GM20000 (cell line): ENCODE measurements at regions not wholly inside any gene's neighbourhood (a gene's known extent, or its start where the extent isn't known, plus 50 kb on each side); places are given as distances from the start of the nearest gene placed in this dataset.

Source experiments
- DNase-seq: peaks from one replicate; pipeline ENCODE4 v3.0.0; 2012; ENCODE audit warnings: low spot score
- CTCF ChIP-seq: IDR thresholded peaks from 2 replicates; pipeline ENCODE4 v1.5.1; 2012; ENCODE audit warnings: mild to moderate bottlenecking, control low read depth; ENCODE audit errors: extremely low read depth, missing control alignments

DNA sequence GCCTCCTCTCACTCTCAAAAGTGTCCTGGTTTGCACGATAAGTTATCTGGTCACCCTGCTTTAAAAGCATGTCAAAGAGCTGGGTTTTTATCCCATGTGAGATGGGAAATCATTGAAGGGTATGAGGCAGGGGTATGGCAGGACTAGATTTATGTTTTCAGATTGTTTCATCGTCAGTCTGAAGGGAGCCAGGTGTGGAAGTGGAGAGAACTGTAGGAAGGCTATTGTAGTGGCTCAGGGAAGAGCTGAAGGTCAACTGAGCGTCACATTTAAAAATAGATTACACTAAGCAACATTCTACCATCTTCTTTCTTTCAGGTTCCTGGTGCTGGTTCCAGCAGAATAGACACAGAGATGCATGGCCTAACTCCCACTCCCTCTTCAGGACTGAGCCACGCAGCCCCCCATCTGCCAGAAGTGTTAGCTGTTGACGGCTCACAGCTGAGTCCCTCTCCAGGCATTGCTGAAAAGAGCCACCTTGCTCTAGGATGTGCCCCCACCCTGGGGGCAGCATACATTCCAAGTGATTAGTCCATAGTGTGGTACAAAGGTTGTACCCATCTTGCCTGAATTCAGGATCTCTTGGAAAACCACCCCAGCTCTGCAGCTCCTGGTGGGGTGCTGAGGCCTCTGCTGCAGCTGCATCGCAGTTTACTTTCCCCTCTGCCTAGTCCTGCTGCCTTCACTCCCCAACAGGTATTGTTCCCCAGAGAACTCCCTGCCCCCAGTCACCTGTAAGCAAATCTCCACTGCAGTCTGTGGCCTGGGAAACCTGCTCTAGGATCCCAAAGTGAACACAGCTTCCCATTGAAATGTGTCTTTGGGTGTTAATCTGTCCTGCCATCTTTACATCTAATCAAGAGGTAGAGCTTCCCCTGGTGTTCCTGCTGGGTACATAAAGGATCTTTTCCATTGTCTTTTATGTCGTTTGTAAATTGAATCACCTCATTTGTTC is 79.5 kb upstream of the KLF7 start:
- DNase-seq = no peak
- TF ChIP-seq CTCF = no peak

GRCh38 chr2:207248702-207249377 is 83.1 kb upstream of the KLF7 start:
- no peak for DNase-seq
- TF ChIP-seq CTCF = no peak

- TF ChIP-seq CTCF = no peak
- DNase-seq = no peak
These were observed 85.3 kb upstream of the KLF7 start for GRCh38 chr2:207251022-207251421.

- DNase-seq = no peak
- TF ChIP-seq CTCF = no peak
These were observed 85.9 kb upstream of the KLF7 start for GRCh38 chr2:207251573-207252192.

- no peak for TF ChIP-seq CTCF
- no peak for DNase-seq
These were observed 86.7 kb upstream of the KLF7 start for GRCh38 chr2:207252416-207252815.

- no peak for DNase-seq
- TF ChIP-seq CTCF = no peak
These were observed 87.4 kb upstream of the KLF7 start for GRCh38 chr2:207252979-207253645.
